ENCODE measurements at regions not wholly inside any gene's neighbourhood (a gene's known extent, or its start where the extent isn't known, plus 50 kb on each side); places are given as distances from the start of the nearest gene placed in this dataset.
"Not testable (repeated sequence)": the region's sequence is repeated elsewhere in the genome, so short reads cannot be mapped to it uniquely, and the experiment has no call there.

GRCh38 chrX:127177966-127178365 lies 358.4 kb downstream of the PRR32 start:
- 69% methylated on average over 3 of the region's 3 CpGs for WGBS
- intact Hi-C loops (cut with DNase I) = no loop called here
- Histone ChIP-seq H3K36me3 (no peaks in the 10 kb centered on the region), H3K4me1 (no peaks in the 10 kb centered on the region), H3K27ac (replicated peaks in 1 of 4) (no peak overlapping the region), H3K9me3 (no peaks in the 10 kb centered on the region), H3K27me3 (no peaks in the 10 kb centered on the region), H3K4me3 (no peak overlapping the region)
- TF ChIP-seq, protein P1, sequence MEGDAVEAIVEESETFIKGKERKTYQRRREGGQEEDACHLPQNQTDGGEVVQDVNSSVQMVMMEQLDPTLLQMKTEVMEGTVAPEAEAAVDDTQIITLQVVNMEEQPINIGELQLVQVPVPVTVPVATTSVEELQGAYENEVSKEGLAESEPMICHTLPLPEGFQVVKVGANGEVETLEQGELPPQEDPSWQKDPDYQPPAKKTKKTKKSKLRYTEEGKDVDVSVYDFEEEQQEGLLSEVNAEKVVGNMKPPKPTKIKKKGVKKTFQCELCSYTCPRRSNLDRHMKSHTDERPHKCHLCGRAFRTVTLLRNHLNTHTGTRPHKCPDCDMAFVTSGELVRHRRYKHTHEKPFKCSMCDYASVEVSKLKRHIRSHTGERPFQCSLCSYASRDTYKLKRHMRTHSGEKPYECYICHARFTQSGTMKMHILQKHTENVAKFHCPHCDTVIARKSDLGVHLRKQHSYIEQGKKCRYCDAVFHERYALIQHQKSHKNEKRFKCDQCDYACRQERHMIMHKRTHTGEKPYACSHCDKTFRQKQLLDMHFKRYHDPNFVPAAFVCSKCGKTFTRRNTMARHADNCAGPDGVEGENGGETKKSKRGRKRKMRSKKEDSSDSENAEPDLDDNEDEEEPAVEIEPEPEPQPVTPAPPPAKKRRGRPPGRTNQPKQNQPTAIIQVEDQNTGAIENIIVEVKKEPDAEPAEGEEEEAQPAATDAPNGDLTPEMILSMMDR (IDR thresholded peaks at IDR 0.05) = no peak
- TF ChIP-seq EP300 (IDR thresholded peaks at IDR 0.05) (no peak), POLR2AphosphoS5 (IDR thresholded peaks at IDR 0.05) (no peak)
- DNase-seq (ENCODE audit: extremely low spot score) = no peak

GRCh38 chrX:127187095-127187494 lies 367.6 kb downstream of the PRR32 start:
- TF ChIP-seq POLR2AphosphoS5 (IDR thresholded peaks at IDR 0.05) (no peak), EP300 (IDR thresholded peaks at IDR 0.05) (no peak)
- TF ChIP-seq, protein P1 (IDR thresholded peaks at IDR 0.05) = no peak
- Histone ChIP-seq H3K4me1 (no peaks in the 10 kb centered on the region), H3K27me3 (no peaks in the 10 kb centered on the region), H3K9me3 (no peaks in the 10 kb centered on the region), H3K27ac (replicated peaks in 1 of 4) (no peak overlapping the region), H3K36me3 (no peaks in the 10 kb centered on the region), H3K4me3 (no peak overlapping the region)
- DNase-seq (ENCODE audit: extremely low spot score) = no peak
- intact Hi-C loops (cut with DNase I) = no loop called here
- WGBS = 82% methylated on average over 3 of the region's 3 CpGs

DNA sequence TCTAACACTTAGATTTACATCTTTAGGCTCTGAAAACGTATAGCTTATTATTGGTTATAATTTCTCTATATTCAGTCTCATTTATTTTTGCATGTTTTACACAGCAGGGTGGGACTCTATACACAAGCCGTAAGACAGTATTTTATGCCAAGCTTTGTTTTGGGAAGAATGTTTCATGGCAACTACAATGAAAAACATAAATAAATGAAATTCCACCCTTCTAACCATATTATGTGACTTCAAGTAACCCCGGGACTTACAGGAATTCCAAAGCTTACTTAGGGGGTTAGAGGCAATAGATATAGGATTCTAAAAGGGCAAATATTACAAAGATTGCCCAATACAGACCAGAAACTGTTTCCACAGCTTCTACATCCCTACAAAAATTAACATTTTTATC lies 370.9 kb downstream of the PRR32 start:
- Histone ChIP-seq H3K36me3 (no peaks in the 10 kb centered on the region), H3K27ac (replicated peaks in 1 of 4) (no peak overlapping the region), H3K4me3 (no peak overlapping the region), H3K9me3 (no peaks in the 10 kb centered on the region), H3K27me3 (no peaks in the 10 kb centered on the region), H3K4me1 (no peaks in the 10 kb centered on the region)
- intact Hi-C loops (cut with DNase I) = no loop called here
- TF ChIP-seq, protein P1 (IDR thresholded peaks at IDR 0.05) = no peak
- TF ChIP-seq EP300 (IDR thresholded peaks at IDR 0.05) = no peak
- TF ChIP-seq POLR2AphosphoS5 (IDR thresholded peaks at IDR 0.05) = no peak
- no peak for TF ChIP-seq POLR2A (IDR thresholded peaks at IDR 0.05; ENCODE audit: low read depth)
- 64% methylated on average over 3 of the region's 3 CpGs for WGBS
- no peak for DNase-seq (ENCODE audit: extremely low spot score)

GRCh38 chrX:127207326-127207725 lies 387.8 kb downstream of the PRR32 start:
- no peak for TF ChIP-seq EP300 (IDR thresholded peaks at IDR 0.05)
- no peak for TF ChIP-seq POLR2A (IDR thresholded peaks at IDR 0.05; ENCODE audit: low read depth)
- TF ChIP-seq POLR2AphosphoS5 (IDR thresholded peaks at IDR 0.05) = no peak
- TF ChIP-seq, protein P1 (IDR thresholded peaks at IDR 0.05) = no peak
- Histone ChIP-seq H3K4me1 (no peaks in the 10 kb centered on the region), H3K4me3 (no peak overlapping the region), H3K36me3 (no peaks in the 10 kb centered on the region), H3K27ac (replicated peaks in 1 of 4) (no peak overlapping the region), H3K9me3 (no peaks in the 10 kb centered on the region), H3K27me3 (no peaks in the 10 kb centered on the region)
- intact Hi-C loops (cut with DNase I) = no loop called here
- 73% methylated on average over 3 of the region's 3 CpGs for WGBS
- DNase-seq (ENCODE audit: extremely low spot score) = no peak

DNA sequence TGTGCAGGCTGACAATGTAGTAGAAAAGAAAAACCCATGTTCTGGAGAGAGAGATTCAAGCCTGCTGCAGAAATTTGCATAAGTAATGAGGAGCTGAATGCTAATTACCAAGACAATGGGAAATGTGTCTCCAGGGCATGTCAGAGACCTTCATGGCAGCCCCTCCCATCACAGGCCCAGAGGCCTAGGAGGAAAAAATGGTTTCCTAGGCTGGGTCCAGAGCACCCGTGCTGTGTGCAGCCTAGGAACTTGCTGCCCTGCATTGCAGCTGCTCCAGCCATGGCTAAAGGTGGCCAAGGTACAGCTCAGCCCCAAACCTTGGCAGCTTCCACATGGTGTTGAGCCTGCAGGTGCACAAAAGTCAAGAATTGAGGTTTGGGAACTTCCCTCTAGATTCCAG lies 402.3 kb downstream of the PRR32 start:
- H3K4me1 ChIP-seq; DNase-seq (ENCODE audit: extremely low spot score); H3K9me3 ChIP-seq; H3K36me3 ChIP-seq; H3K4me3 ChIP-seq; H3K27ac ChIP-seq (replicated peaks in 1 of 4); H3K27me3 ChIP-seq; intact Hi-C loops (cut with DNase I): not testable (repeated sequence)
- 100% methylated on average over 1 of the region's 1 CpG for WGBS
